ENCODE measurements at regions not wholly inside any gene's neighbourhood (a gene's known extent, or its start where the extent isn't known, plus 50 kb on each side); places are given as distances from the start of the nearest gene placed in this dataset.

DNA sequence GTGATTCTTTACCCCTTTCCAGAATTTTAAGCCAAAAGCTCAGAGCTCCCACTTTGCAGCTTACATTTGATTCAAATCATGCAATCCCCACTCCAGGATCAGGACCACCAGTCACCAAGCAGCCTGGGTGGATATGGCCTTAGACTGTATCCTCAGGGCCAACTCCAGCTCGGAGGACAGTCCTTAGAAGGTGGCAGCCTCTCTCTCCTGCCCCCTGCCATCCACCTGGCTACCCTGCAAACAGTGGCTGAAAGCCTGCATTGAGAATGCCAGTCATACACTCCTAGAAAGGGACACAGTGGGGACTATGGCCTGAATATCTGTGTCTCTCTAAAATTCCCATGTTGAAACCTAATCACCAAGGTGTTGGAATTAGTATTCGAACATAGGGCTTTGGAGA lies 50.0 kb upstream of the KCNMA1 start:
- TF ChIP-seq, protein P1, sequence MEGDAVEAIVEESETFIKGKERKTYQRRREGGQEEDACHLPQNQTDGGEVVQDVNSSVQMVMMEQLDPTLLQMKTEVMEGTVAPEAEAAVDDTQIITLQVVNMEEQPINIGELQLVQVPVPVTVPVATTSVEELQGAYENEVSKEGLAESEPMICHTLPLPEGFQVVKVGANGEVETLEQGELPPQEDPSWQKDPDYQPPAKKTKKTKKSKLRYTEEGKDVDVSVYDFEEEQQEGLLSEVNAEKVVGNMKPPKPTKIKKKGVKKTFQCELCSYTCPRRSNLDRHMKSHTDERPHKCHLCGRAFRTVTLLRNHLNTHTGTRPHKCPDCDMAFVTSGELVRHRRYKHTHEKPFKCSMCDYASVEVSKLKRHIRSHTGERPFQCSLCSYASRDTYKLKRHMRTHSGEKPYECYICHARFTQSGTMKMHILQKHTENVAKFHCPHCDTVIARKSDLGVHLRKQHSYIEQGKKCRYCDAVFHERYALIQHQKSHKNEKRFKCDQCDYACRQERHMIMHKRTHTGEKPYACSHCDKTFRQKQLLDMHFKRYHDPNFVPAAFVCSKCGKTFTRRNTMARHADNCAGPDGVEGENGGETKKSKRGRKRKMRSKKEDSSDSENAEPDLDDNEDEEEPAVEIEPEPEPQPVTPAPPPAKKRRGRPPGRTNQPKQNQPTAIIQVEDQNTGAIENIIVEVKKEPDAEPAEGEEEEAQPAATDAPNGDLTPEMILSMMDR (IDR thresholded peaks at IDR 0.05), result no peak
- no peak for TF ChIP-seq EP300 (IDR thresholded peaks at IDR 0.05; ENCODE audit: low read depth)
- no peak for TF ChIP-seq POLR2A (IDR thresholded peaks at IDR 0.05)

All from transverse colon (tissue), 3 donors.